ENCODE measurements at regions not wholly inside any gene's neighbourhood (a gene's known extent, or its start where the extent isn't known, plus 50 kb on each side); places are given as distances from the start of the nearest gene placed in this dataset.

- Histone ChIP-seq H3K27me3 (no peaks in the 10 kb centered on the region), H3K4me3 (no peak overlapping the region), H3K4me1 (no peaks in the 10 kb centered on the region), H3K9me3 (no peaks in the 10 kb centered on the region), H3K36me3 (no peaks in the 10 kb centered on the region), H3K27ac (no peak overlapping the region)
- ATAC-seq (no peak), DNase-seq (no peak)
- TF ChIP-seq POLR2A (IDR thresholded peaks at IDR 0.05) (no peak), CTCF (IDR thresholded peaks at IDR 0.05) (no peak)
- intact Hi-C loops (cut with DNase I), result no loop called here
- 65 to 74% (median 69%) methylated on average over 11 of the region's 11 CpGs for WGBS, 4 donors
These were observed 49.9 kb upstream of the DAPK1 start for GRCh38 chr9:87447547-87448432.

Data from heart left ventricle (tissue), 16 donors.